DND-41 (cell line): ENCODE measurements at regions not wholly inside any gene's neighbourhood (a gene's known extent, or its start where the extent isn't known, plus 50 kb on each side); places are given as distances from the start of the nearest gene placed in this dataset.

Experiments used
- CTCF ChIP-seq: IDR thresholded peaks from 2 replicates; pipeline ENCODE4 v1.5.1; 2012; ENCODE audit warnings: borderline replicate concordance, low read length, moderate library complexity, mild to moderate bottlenecking; ENCODE audit not compliant: poor library complexity, severe bottlenecking; ENCODE audit errors: extremely low read depth
- EZH2 ChIP-seq: IDR thresholded peaks from 3 replicates; pipeline ENCODE4 v1.6.1; 2012; ENCODE audit warnings: borderline replicate concordance, low read depth, mild to moderate bottlenecking, moderate library complexity, low read length, inconsistent platforms; ENCODE audit not compliant: severe bottlenecking

GRCh38 chr22:49617264-49617663 is 210.4 kb downstream of the BRD1 start:
- no peak for TF ChIP-seq CTCF
- no peak for TF ChIP-seq EZH2
